ENCODE measurements at regions not wholly inside any gene's neighbourhood (a gene's known extent, or its start where the extent isn't known, plus 50 kb on each side); places are given as distances from the start of the nearest gene placed in this dataset.

GRCh38 chr2:181268174-181268867 lies 188.9 kb upstream of the ITGA4 start:
- H3K27ac ChIP-seq = no peak overlapping the region
- no peak for FAIRE-seq
- no peak for DNase-seq
- WGBS, 2 donors = 52 to 75% methylated on average over 3 of the region's 3 CpGs
- no peaks in the 10 kb centered on the region for H3K4me1 ChIP-seq
- H3K27me3 ChIP-seq = peaks cover 0 to 5% (median 0%) of the 10 kb centered on the region in 4 donors
- H3K9me3 ChIP-seq = no peaks in the 10 kb centered on the region
- H3K4me3 ChIP-seq = no peak overlapping the region
- no peak for ATAC-seq
- intact Hi-C loops (cut with DNase I) = no loop called here
- TF ChIP-seq, protein P1, sequence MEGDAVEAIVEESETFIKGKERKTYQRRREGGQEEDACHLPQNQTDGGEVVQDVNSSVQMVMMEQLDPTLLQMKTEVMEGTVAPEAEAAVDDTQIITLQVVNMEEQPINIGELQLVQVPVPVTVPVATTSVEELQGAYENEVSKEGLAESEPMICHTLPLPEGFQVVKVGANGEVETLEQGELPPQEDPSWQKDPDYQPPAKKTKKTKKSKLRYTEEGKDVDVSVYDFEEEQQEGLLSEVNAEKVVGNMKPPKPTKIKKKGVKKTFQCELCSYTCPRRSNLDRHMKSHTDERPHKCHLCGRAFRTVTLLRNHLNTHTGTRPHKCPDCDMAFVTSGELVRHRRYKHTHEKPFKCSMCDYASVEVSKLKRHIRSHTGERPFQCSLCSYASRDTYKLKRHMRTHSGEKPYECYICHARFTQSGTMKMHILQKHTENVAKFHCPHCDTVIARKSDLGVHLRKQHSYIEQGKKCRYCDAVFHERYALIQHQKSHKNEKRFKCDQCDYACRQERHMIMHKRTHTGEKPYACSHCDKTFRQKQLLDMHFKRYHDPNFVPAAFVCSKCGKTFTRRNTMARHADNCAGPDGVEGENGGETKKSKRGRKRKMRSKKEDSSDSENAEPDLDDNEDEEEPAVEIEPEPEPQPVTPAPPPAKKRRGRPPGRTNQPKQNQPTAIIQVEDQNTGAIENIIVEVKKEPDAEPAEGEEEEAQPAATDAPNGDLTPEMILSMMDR (IDR thresholded peaks at IDR 0.05) = no peak
- H3K36me3 ChIP-seq = no peaks in the 10 kb centered on the region

DNA sequence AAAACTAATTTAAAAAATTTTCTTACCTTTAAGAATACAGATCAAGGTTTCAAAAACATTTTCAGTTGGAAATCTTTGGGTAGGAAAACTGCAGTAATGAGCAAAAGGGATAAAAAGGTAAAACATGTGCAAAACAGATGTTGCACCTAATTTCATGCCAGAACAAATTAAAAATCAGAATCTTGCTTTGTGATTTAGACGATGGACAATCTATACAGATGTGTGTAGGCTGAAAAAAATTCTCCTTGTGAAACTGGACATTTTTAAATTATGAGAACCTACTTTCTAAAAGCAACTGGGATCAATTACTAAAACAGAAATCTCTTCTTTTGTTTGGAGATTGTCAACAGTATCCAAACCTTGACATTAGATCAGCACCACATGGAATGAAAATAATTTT lies 183.2 kb upstream of the ITGA4 start:
- WGBS, 2 donors = 71 to 84% methylated on average over 1 of the region's 1 CpG
- DNase-seq = no peak
- no peak overlapping the region for H3K4me3 ChIP-seq
- FAIRE-seq = no peak
- no peaks in the 10 kb centered on the region for H3K27me3 ChIP-seq
- H3K27ac ChIP-seq = no peak overlapping the region
- H3K36me3 ChIP-seq = no peaks in the 10 kb centered on the region
- ATAC-seq = no peak
- H3K9me3 ChIP-seq = no peaks in the 10 kb centered on the region
- intact Hi-C loops (cut with DNase I) = no loop called here
- H3K4me1 ChIP-seq = no peaks in the 10 kb centered on the region
- TF ChIP-seq, protein P1 (IDR thresholded peaks at IDR 0.05) = no peak

DNA sequence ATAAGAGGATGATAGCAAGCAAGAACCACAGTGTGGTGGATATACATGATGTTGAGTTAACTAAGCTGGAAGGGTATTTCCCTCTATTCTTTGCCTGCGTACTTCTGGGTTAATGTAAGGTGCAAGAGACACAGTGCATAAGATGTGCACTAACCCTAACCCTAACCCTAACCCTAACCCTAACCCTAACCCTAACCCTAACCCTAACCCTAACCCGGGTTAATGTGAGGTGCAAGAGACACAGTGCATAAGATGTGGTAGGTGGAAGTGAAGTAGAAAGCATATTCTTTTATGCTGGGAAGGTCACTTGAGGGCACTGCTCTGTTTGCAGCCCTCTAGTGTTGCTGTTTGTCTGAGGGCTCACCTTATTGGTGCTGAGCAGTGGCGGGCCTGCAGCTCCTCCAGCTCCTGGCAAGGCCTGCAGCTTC lies 181.5 kb upstream of the ITGA4 start:
- intact Hi-C loops (cut with DNase I) = no loop called here
- WGBS, 2 donors = 65 to 68% methylated on average over 3 of the region's 3 CpGs
- TF ChIP-seq, protein P1 (IDR thresholded peaks at IDR 0.05) = no peak
- Histone ChIP-seq H3K36me3 (no peaks in the 10 kb centered on the region), H3K27me3 (no peaks in the 10 kb centered on the region), H3K4me3 (no peak overlapping the region), H3K9me3 (no peaks in the 10 kb centered on the region), H3K4me1 (no peaks in the 10 kb centered on the region), H3K27ac (no peak overlapping the region)
- FAIRE-seq = no peak
- DNase-seq = no peak
- ATAC-seq = no peak

- H3K27me3 ChIP-seq = no peaks in the 10 kb centered on the region
- H3K4me3 ChIP-seq = no peak overlapping the region
- WGBS, 2 donors = 64 to 66% methylated on average over 2 of the region's 2 CpGs
- TF ChIP-seq, protein P1 (IDR thresholded peaks at IDR 0.05) = no peak
- intact Hi-C loops (cut with DNase I) = no loop called here
- no peaks in the 10 kb centered on the region for H3K36me3 ChIP-seq
- DNase-seq (no peak), ATAC-seq (no peak), FAIRE-seq (no peak)
- no peak overlapping the region for H3K27ac ChIP-seq
- no peaks in the 10 kb centered on the region for H3K4me1 ChIP-seq
- no peaks in the 10 kb centered on the region for H3K9me3 ChIP-seq
Measured at GRCh38 chr2:181281206-181281832, 175.9 kb upstream of the ITGA4 start.

- intact Hi-C loops (cut with DNase I) = no loop called here
- Histone ChIP-seq H3K9me3 (no peaks in the 10 kb centered on the region), H3K4me3 (no peak overlapping the region), H3K27me3 (no peaks in the 10 kb centered on the region), H3K4me1 (no peaks in the 10 kb centered on the region), H3K27ac (no peak overlapping the region), H3K36me3 (no peaks in the 10 kb centered on the region)
- DNase-seq (no peak), FAIRE-seq (no peak), ATAC-seq (no peak)
- 33 to 57% methylated on average over 3 of the region's 3 CpGs for WGBS, 2 donors
- TF ChIP-seq, protein P1 (IDR thresholded peaks at IDR 0.05) = no peak
Measured at GRCh38 chr2:181285116-181285515, 172.1 kb upstream of the ITGA4 start.
